Right lobe of liver (tissue), 6 donors: ENCODE measurements at regions not wholly inside any gene's neighbourhood (a gene's known extent, or its start where the extent isn't known, plus 50 kb on each side); places are given as distances from the start of the nearest gene placed in this dataset.

ENCODE experiments used
- ATAC-seq, 4 donors: fragments of 200-7000 bp; cut with Tn5 transposase; one replicate each; pipeline ENCODE4 v1.9.1; 2020; ENCODE audit warnings: mild to moderate bottlenecking in 4 of 4, moderate library complexity in 4 of 4
- DNase-seq, 3 donors: peaks; one replicate each; pipeline ENCODE4 v3.0.0-alpha.2; 2020
- H3K27ac ChIP-seq, 3 donors: fragments of 200-600 bp; one replicate each; pipeline ENCODE4 v1.8.0; 2022
- H3K27me3 ChIP-seq, 2 donors: fragments of 200-600 bp; one replicate each; pipeline ENCODE4 v1.8.0; 2022
- H3K36me3 ChIP-seq, 4 donors: fragments of 200-600 bp; sonication (generic) in 1 of 4; one replicate each; pipeline versions ENCODE4 v1.5.1 to v1.8.0; 2017 to 2022; ENCODE audit warnings: control low read depth in 1 of 4
- H3K4me1 ChIP-seq, 4 donors: fragments of 200-600 bp; sonication (generic) in 1 of 4; one replicate each; pipeline versions ENCODE4 v1.5.1 to v1.8.0; 2017 to 2022; ENCODE audit warnings: control low read depth in 1 of 4
- H3K4me3 ChIP-seq, 3 donors: fragments of 200-600 bp; one replicate each; pipeline ENCODE4 v1.8.0; 2022
- H3K9me3 ChIP-seq, 4 donors: fragments of 200-600 bp; sonication (generic) in 1 of 4; one replicate each; pipeline versions ENCODE4 v1.5.1 to v1.8.0; 2017 to 2022; ENCODE audit warnings: control low read depth in 1 of 4
- CTCF ChIP-seq, 4 donors: fragments of 200-600 bp in 3 of 4; fragments of 450-650 bp in 1 of 4; IDR thresholded peaks; one replicate each; pipeline versions ENCODE4 v1.5.1 to v1.8.0; 2016 to 2022; ENCODE audit warnings: antibody characterized with exemption in 4 of 4, mild to moderate bottlenecking in 2 of 4
- POLR2A ChIP-seq: fragments of 450-650 bp; IDR thresholded peaks from one replicate; pipeline ENCODE4 v1.6.1; 2017; ENCODE audit warnings: antibody characterized with exemption, mild to moderate bottlenecking
- WGBS: methylation state at CpG from one replicate; pipeline ENCODE4 v1.1.6; 2018; ENCODE audit warnings: low coverage, low lambda C conversion rate; ENCODE audit not compliant: insufficient coverage; ENCODE audit errors: missing lambda C conversion rate; 5-methylcytosine and 5-hydroxymethylcytosine counted together
- intact Hi-C, 2 donors: fragments of 100-400 bp; cut with DNase I; formaldehyde crosslinking; loops; one replicate each; pipeline versions ENCODE4 v1.11.2 to v1.14.1; 2022
- donor health status: DM: no; HTN: yes; CAD: no.
- donor health status: DM: no; HTN: no; CAD: no.
- donor health status: DM: no; HTN: no; CAD: no.
- donor health status: DM: no; HTN: yes; CAD: no.
- donor health status: DM: no; HTN: yes; CAD: no.

GRCh38 chr4:184558996-184559395 is 84.6 kb upstream of the IRF2 start:
- Histone ChIP-seq H3K4me3 (no peak overlapping the region), H3K36me3 (no peaks in the 10 kb centered on the region), H3K9me3 (no peaks in the 10 kb centered on the region), H3K27me3 (no peaks in the 10 kb centered on the region), H3K4me1 (no peaks in the 10 kb centered on the region), H3K27ac (no peak overlapping the region)
- TF ChIP-seq POLR2A (no peak), CTCF (IDR thresholded peaks at IDR 0.05) (no peak)
- 79% methylated on average over 7 of the region's 7 CpGs for WGBS
- DNase-seq (no peak), ATAC-seq (no peak)
- intact Hi-C loops, result no loop called here

GRCh38 chr4:184553891-184554290 is 79.5 kb upstream of the IRF2 start:
- 74% methylated on average over 2 of the region's 4 CpGs for whole genome bisulfite sequencing
- Histone ChIP-seq H3K4me3 (no peak overlapping the region), H3K9me3 (no peaks in the 10 kb centered on the region), H3K4me1 (no peaks in the 10 kb centered on the region), H3K27ac (no peak overlapping the region), H3K27me3 (no peaks in the 10 kb centered on the region), H3K36me3 (no peaks in the 10 kb centered on the region)
- DNase-seq (no peak), ATAC-seq (no peak)
- intact Hi-C loops, result no loop called here
- no peak for TF ChIP-seq POLR2A

- intact Hi-C loops, result no loop called here
- Histone ChIP-seq H3K36me3 (no peaks in the 10 kb centered on the region), H3K4me1 (peaks cover 0 to 12% (median 4%) of the 10 kb centered on the region in 4 donors), H3K9me3 (no peaks in the 10 kb centered on the region), H3K27ac (no peak overlapping the region), H3K4me3 (no peak overlapping the region), H3K27me3 (no peaks in the 10 kb centered on the region)
- no peak for DNase-seq
- no peak for ATAC-seq
- no peak for TF ChIP-seq POLR2A
- TF ChIP-seq CTCF (IDR thresholded peaks at IDR 0.05), result no peak
- WGBS, result 76% methylated on average over 3 of the region's 3 CpGs
Observed at GRCh38 chr4:184550476-184550875, 76.1 kb upstream of the IRF2 start.

- DNase-seq (peak in 2 of 3 donors; percentile 72 to 78), ATAC-seq (peak; percentile 65 to 75 (median 70))
- intact Hi-C loops, result loop anchor here in 1 of 2 donors (10.0 kb wide), 1 partner anchor 274 kb away; no protein-coding TSS in a partner anchor
- TF ChIP-seq CTCF (IDR thresholded peaks at IDR 0.05) (no peak), POLR2A (no peak)
- Histone ChIP-seq H3K27me3 (no peaks in the 10 kb centered on the region), H3K36me3 (no peaks in the 10 kb centered on the region), H3K4me1 (peaks cover 0 to 12% (median 4%) of the 10 kb centered on the region in 4 donors), H3K4me3 (peak overlapping the region in 2 of 3 donors; percentile 9 to 37), H3K27ac (peak overlapping the region in 1 of 3 donors; percentile 0), H3K9me3 (no peaks in the 10 kb centered on the region)
- WGBS, result 58% methylated on average over 20 of the region's 20 CpGs
Observed at GRCh38 chr4:184548648-184549341, 74.4 kb upstream of the IRF2 start.

- Histone ChIP-seq H3K4me3 (peak overlapping the region in 2 of 3 donors; percentile 9 to 37), H3K27ac (peak overlapping the region in 1 of 3 donors; percentile 0), H3K27me3 (no peaks in the 10 kb centered on the region), H3K4me1 (peaks cover 0 to 12% (median 4%) of the 10 kb centered on the region in 4 donors), H3K9me3 (no peaks in the 10 kb centered on the region), H3K36me3 (no peaks in the 10 kb centered on the region)
- ATAC-seq, result no peak
- no peak for DNase-seq
- 48% methylated on average over 5 of the region's 5 CpGs for WGBS
- intact Hi-C loops, result loop anchor here in 1 of 2 donors (10.0 kb wide), 1 partner anchor 273 kb away; no protein-coding TSS in a partner anchor
- TF ChIP-seq CTCF (IDR thresholded peaks at IDR 0.05) (no peak), POLR2A (no peak)
Observed at GRCh38 chr4:184548316-184548647, 73.9 kb upstream of the IRF2 start.
